GM21737 (cell line): ENCODE measurements at regions not wholly inside any gene's neighbourhood (a gene's known extent, or its start where the extent isn't known, plus 50 kb on each side); places are given as distances from the start of the nearest gene placed in this dataset.
"Not testable (repeated sequence)": the region's sequence is repeated elsewhere in the genome, so short reads cannot be mapped to it uniquely, and the experiment has no call there.

Experiments used
- ATAC-seq: cut with Tn5 transposase; IDR thresholded peaks from one replicate; pipeline ENCODE4 v1.9.1; 2021; ENCODE audit warnings: mild to moderate bottlenecking, moderate library complexity; ENCODE audit not compliant: unreplicated experiment

GRCh38 chr7:126016722-126017121, 1087.1 kb upstream of the POT1 start:
- no peak for ATAC-seq

DNA sequence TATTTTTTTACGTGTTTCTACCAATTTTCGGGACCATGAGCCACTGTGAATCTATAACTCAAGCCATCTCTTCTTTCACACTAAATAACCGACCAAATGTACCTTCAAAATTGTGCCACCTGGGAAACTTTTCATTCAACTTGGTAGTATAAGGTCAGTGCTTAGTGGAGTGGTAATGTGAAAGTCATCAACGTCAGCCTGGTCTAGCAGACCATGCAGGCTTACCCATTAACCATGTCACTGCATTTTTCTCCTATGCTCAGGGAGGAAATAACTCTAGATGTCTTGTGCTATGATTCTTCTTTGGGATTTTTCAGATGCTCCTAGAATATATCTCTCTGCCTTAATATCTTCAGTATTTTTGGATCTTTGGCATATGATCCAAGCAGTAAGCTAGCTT, 1075.4 kb upstream of the POT1 start:
- ATAC-seq = no peak

GRCh38 chr7:126001349-126001748, 1071.7 kb upstream of the POT1 start:
- ATAC-seq = no peak

DNA sequence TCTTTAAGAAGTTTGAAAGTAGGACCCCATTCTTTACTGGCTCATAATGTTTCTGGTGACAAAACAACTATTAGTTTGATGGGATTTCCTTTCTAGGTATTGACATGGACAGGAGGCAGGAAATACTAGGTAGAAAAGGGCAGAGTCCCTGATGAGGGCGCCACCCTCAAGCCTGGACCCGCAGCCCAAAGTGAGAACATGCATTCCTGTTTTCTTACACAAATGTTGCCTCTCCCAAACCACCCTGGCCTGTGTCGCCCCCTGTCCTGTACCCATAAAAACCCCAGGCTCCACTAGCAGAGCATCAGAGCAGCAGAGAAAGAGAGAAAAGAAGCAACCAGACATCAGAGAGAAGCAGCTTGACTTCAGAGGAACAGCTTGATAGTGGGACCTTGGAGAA, 1055.2 kb upstream of the POT1 start:
- ATAC-seq = no peak

DNA sequence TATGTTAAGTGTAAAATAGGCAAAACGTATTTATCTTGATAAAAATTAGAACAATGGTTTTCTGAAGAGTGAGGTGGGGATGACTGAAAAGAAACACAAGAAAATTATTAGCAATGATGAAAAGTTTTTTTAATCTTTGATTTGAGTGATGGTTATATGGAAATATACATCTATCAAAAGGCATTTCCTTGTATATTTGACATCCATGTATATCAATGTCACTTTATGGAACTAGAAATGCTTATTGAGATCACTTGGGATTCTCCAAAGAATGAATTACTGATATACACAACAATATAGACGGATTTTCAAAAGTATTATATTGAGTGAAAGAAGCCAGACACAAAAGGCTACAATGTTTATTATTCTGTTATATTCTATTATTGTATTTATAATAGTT, 1042.0 kb upstream of the POT1 start:
- ATAC-seq = no peak

- no peak for ATAC-seq
Measured at GRCh38 chr7:125966278-125967048, 1036.8 kb upstream of the POT1 start.

DNA sequence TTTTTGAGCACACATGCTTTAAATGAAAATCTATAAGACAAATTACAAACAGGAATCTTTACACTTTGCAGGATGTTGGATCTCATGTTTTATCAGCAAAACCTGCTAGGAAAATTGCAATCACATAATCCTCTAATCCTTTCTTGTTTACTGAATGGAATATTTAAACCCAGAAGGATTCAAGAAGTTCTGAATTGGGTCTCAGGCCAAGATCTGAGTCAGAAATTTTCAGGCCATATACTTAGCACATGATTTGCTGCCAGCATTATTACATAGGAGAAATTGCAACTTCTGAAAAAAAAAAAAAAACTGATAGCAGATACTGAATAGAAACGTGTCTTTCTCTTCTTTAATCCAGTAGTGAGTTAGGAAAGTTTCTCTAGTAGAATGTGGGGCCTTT, 1005.3 kb upstream of the POT1 start:
- no peak for ATAC-seq

- no peak for ATAC-seq
Measured at GRCh38 chr7:125934539-125934938, 1004.9 kb upstream of the POT1 start.

- ATAC-seq = no peak
Measured at GRCh38 chr7:125930848-125931247, 1001.2 kb upstream of the POT1 start.

DNA sequence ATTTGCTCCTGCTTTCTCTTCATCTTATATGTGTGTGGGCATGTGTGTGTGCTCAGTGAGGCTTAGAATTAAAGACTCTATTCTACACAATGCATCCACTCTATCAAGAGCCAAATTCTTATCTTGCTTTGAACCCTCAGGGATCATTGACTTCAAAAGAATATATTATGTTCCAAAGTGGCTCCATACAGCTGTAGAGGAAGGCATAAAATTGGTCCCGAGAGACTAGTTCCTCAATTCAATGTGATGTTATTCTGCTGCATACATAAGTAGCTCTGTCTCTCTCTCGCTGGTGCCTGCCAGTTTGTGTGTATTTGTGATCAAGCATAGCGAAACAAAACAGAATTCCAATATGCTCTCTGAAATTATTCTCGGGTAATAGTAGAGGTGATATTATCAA, 997.9 kb upstream of the POT1 start:
- ATAC-seq = no peak

DNA sequence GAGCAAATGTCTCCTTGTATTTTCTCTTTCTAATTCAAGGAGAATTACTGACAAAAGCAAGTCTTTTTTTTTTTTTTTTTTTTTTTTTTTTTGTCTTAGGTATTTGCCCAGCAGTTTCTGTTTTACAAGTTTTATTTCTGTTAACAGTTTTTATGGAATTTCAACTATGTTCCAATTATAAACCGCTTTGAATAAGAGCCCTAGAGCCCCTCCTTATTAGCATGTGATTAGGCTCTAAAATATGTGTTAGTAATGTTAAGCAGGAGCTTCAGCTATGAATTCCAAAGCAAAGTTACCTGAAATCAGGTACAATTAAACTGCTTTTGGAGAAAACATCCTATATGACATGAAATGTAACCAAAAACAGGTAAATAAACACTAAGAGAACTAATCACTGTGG, 997.0 kb upstream of the POT1 start:
- ATAC-seq = no peak

DNA sequence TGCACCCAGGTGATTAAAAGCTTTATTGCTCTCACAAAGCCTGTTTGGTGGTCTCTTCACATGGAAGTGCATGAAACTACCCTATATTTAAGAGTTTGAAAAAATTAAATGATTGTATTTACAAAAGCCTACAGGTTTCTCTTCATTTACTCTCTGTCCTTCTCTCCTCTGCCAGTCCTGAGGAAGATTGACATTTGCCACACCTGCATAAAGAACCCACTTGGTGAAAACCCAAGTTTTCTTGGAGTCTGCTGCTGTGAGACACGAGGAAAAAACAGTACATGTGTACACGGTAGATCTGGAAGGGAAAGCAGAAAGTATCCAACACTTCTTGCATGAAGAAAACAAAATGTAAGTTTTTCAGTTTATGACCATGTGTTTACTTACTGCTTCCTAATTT, 994.4 kb upstream of the POT1 start:
- no peak for ATAC-seq

DNA sequence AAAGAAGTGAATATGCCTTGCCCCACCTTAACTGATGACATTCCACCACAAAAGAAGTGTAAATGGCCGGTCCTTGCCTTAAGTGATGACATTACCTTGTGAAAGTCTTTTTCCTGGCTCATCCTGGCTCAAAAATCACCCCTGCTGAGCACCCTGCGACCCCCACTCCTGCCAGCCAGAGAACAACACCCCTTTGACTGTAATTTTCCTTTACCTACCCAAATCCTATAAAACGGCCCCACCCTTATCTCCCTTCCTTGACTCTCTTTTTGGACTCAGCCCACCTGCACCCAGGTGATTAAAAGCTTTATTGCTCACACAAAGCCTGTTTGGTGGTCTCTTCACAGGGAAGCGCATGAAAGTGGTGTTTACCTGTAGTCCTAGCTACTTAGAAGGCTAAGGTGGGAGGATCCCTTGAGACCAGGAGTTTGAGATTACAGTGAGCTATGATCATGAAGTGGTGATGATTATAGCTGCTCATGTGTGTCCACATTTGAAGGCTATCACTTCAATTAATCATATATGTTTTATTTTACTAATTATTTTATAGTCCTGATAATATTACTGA, 985.8 kb upstream of the POT1 start:
- not testable (repeated sequence) for ATAC-seq

DNA sequence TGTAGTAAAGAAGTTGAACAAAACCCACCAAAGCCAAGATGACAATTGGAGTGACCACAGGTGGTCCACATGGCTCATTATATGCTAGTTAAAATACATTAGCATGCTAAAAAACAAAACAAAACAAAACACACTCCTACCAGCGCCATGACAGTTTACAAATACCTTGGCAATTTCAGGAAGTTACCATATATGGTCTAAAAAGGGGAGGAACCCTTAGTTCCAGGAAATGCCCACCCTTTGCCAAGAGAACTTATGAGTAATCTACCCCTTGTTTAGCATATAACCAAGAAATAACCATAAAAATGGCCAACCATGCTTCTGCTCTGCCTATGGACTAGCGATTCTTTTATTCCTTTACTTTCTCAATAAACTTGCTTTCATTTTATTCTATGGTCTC, 979.1 kb upstream of the POT1 start:
- no peak for ATAC-seq

DNA sequence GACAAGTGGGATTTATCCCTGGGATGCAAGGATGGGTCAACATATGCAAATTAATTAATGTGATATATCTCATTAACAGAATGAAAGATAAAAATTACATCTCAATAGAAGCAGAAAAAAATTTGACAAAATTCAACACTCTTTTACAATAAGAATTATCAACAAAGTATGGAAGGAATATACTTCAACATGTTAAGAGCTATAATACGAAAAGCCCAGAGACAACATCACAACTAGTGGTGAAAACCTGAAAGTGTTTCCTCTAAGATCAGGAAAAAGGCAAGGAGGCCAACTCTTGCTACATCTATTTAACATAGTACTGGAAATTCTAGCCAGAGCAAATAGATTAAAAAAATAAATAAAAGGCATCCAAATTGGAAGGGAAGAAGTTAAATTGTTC, 970.0 kb upstream of the POT1 start:
- ATAC-seq = no peak

GRCh38 chr7:125892434-125892833, 962.8 kb upstream of the POT1 start:
- ATAC-seq = no peak

DNA sequence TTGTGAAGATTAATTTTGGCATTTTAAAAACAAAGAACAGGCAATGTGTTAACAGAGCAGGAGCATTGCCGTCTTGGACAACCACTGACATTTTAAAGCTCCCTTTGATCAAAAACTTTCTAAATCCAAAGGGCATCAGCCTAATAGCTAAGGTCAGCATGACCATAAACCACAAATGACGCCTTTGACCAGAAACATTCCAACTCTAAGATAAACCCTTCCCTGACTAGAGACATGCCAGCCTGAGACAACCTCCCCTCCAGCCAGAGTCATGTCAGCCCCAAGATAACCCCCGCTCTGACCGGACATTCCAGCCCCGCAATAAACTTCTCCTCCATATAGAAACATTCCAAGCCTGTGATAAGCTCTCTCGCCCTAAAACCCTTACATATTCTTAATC, 949.4 kb upstream of the POT1 start:
- no peak for ATAC-seq

DNA sequence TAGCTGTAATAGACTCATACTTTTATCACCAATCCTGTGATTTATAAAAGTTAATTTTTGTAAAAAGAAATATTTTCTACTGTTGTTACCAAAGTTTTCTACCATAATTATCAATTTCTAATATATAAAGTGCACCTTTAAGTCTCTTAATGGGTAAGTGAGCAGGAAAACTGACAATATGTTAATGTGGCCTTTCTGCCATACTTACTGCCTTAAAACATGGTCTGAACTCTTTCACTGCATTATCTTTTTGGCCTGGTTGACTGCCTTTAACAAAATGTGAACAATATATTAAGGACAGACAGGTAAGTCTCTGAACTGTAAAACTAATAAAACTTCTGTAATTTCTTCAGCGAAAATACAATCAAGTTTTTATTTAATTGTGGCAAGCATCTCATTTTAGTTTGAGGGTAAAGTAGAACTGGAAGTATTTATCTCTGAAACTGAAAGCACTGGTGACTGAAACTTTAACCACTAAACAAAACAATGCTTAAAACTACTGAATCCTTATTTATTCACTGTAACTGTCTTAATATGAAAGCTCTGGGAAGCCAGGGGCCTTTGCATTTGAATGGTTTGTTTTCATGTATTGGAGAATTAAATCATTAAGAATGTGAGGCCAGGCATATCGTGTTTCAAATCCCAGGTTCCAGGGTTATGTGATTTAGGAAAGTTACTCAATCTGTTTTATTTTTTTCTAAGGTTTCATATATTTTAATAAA, 948.8 kb upstream of the POT1 start:
- no peak for ATAC-seq

DNA sequence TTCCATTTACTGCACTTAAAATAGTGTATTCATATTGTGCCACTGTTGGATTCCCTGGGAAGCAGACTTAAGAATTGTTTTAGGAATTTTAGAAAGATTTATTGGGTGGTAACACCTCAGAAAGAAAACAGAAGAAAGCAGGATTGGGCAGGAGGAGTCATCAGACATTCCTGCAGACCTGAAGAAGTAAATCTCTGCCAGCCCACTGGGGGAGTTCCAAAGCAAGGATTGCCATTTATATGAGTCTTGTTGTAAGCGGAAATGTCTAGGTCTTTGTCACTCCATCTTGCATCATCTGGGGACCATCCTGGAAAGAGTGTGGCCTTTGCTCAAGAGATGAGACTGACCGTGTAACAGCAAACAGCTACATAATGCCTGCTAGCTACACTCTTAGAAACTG, 947.6 kb upstream of the POT1 start:
- no peak for ATAC-seq

GRCh38 chr7:125876431-125876830, 946.8 kb upstream of the POT1 start:
- no peak for ATAC-seq

DNA sequence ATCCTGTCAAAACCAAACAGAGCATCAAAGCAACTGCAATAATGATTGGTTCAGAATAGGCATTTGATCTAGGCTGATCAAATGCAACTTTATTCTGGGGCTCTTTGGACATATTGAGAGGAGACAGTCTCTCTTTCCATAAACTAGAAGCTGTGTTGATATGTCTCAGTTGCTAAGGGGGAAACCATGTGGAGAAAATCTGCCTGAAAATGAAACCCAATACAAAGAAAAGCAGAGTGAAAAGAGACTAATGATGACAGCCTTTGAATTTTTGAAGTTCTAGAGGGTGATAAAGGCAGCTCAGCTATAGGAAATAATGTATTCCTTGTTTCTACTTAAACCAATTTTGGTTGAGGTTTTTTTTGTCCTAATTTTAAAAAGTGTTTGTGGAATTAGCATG, 941.8 kb upstream of the POT1 start:
- ATAC-seq = no peak

- ATAC-seq = no peak
Measured at GRCh38 chr7:125857606-125858005, 928.0 kb upstream of the POT1 start.
